ENCODE measurements at regions not wholly inside any gene's neighbourhood (a gene's known extent, or its start where the extent isn't known, plus 50 kb on each side); places are given as distances from the start of the nearest gene placed in this dataset.

DNA sequence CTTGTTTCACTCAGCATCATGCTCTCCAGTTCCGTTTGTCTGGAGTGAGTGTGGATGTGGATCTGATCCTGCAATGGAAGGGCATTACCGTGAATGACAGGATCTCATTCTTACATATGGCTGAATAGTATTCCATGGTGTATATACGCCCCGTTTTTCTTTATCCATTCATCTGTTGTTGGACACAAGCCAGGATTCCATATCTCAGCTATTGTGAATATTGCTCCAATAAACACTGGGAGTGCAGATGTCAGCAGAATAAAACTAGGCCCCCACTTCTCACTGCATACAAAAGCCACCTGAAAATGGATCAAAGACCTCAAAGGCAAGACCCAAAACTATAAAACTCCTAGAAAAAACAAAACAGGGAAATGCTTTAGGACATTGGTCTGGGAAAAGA, 120.3 kb upstream of the TMPRSS2 start:
- no CpG with 5 or more reads among the region's 4 CpGs for WGBS, 2 donors (ENCODE audit: extremely low coverage in 2 of 2, insufficient read length in 2 of 2, insufficient replicate concordance in 1 of 2)
- Histone ChIP-seq H3K27ac (replicated peaks; ENCODE audit: low read length) (no peak overlapping the region), H2BK15ac (ENCODE audit: low read length) (no peak overlapping the region), H3K14ac (ENCODE audit: low read length) (no peak overlapping the region), H3K27me3 (ENCODE audit: control insufficient read depth in 3 of 3, insufficient read depth in 3 of 3, low read depth in 1 of 3, low read length in 3 of 3) (no peaks in the 10 kb centered on the region), H3K23ac (ENCODE audit: low read depth, low read length, poor library complexity) (no peak overlapping the region), H2BK12ac (ENCODE audit: low read length) (no peak overlapping the region), H3K9ac (ENCODE audit: low read depth, low read length, poor library complexity) (no peak overlapping the region), H3K36me3 (replicated peaks in 1 of 2; ENCODE audit: control insufficient read depth in 2 of 2, insufficient read depth in 2 of 2, low read length in 2 of 2) (no peaks in the 10 kb centered on the region), H4K91ac (ENCODE audit: low read depth, low read length, poor library complexity) (no peak overlapping the region), H3K4me2 (ENCODE audit: insufficient read depth, low read length, poor library complexity, severe bottlenecking) (no peak overlapping the region), H3K79me1 (ENCODE audit: low read depth, low read length) (no peaks in the 10 kb centered on the region), H3K4me1 (ENCODE audit: control insufficient read depth in 2 of 2, insufficient read depth in 1 of 2, low read depth in 1 of 2, low read length in 2 of 2) (no peaks in the 10 kb centered on the region), H3K4ac (ENCODE audit: low read length) (no peak overlapping the region), H2AFZ (ENCODE audit: low read length) (no peak overlapping the region), H3K18ac (ENCODE audit: low read length) (no peak overlapping the region), H2BK5ac (ENCODE audit: low read length) (no peak overlapping the region), H2BK120ac (ENCODE audit: low read depth, low read length) (no peak overlapping the region), H2AK5ac (ENCODE audit: low read depth, low read length) (no peak overlapping the region), H3K9me3 (replicated peaks in 1 of 2; ENCODE audit: control insufficient read depth in 2 of 2, insufficient read depth in 1 of 2, low read depth in 1 of 2, low read length in 2 of 2) (no peaks in the 10 kb centered on the region), H4K8ac (ENCODE audit: low read depth, low read length) (no peak overlapping the region), H3K4me3 (ENCODE audit: low read length in 2 of 2) (no peak overlapping the region)
- DNase-seq (ENCODE audit: low spot score), result no peak

DNA sequence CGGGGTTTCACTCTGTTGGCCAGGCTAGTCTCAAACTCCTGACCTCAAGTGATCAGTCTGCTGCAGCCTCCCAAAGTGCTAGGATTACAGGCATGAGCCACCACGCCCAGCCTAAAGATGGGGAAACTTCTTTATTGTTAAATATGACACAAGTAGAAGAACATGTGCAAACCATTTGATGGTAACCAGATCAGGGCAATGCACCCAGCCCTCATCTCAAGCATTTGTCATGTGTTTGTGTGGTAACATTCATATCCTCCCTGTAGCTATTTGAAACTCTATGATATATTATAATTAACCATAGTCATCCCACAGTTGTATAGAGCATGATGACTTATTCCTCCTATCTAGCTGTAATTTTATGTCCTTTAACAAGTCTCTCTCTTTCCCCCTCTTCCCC, 119.5 kb upstream of the TMPRSS2 start:
- Histone ChIP-seq H2AK5ac (ENCODE audit: low read depth, low read length) (no peak overlapping the region), H3K9ac (ENCODE audit: low read depth, low read length, poor library complexity) (no peak overlapping the region), H4K91ac (ENCODE audit: low read depth, low read length, poor library complexity) (no peak overlapping the region), H4K8ac (ENCODE audit: low read depth, low read length) (no peak overlapping the region), H2BK12ac (ENCODE audit: low read length) (no peak overlapping the region), H3K4me2 (ENCODE audit: insufficient read depth, low read length, poor library complexity, severe bottlenecking) (no peak overlapping the region), H3K4ac (ENCODE audit: low read length) (no peak overlapping the region), H3K9me3 (replicated peaks in 1 of 2; ENCODE audit: control insufficient read depth in 2 of 2, insufficient read depth in 1 of 2, low read depth in 1 of 2, low read length in 2 of 2) (no peaks in the 10 kb centered on the region), H3K27me3 (ENCODE audit: control insufficient read depth in 3 of 3, insufficient read depth in 3 of 3, low read depth in 1 of 3, low read length in 3 of 3) (no peaks in the 10 kb centered on the region), H2BK120ac (ENCODE audit: low read depth, low read length) (no peak overlapping the region), H3K79me1 (ENCODE audit: low read depth, low read length) (no peaks in the 10 kb centered on the region), H3K14ac (ENCODE audit: low read length) (no peak overlapping the region), H3K4me1 (ENCODE audit: control insufficient read depth in 2 of 2, insufficient read depth in 1 of 2, low read depth in 1 of 2, low read length in 2 of 2) (no peaks in the 10 kb centered on the region), H3K36me3 (replicated peaks in 1 of 2; ENCODE audit: control insufficient read depth in 2 of 2, insufficient read depth in 2 of 2, low read length in 2 of 2) (no peaks in the 10 kb centered on the region), H3K4me3 (ENCODE audit: low read length in 2 of 2) (no peak overlapping the region), H2BK5ac (ENCODE audit: low read length) (no peak overlapping the region), H2AFZ (ENCODE audit: low read length) (no peak overlapping the region), H3K27ac (replicated peaks; ENCODE audit: low read length) (no peak overlapping the region), H2BK15ac (ENCODE audit: low read length) (no peak overlapping the region), H3K23ac (ENCODE audit: low read depth, low read length, poor library complexity) (no peak overlapping the region), H3K18ac (ENCODE audit: low read length) (no peak overlapping the region)
- no peak for DNase-seq (ENCODE audit: low spot score)
- no CpG with 5 or more reads among the region's 2 CpGs for WGBS, 2 donors (ENCODE audit: extremely low coverage in 2 of 2, insufficient read length in 2 of 2, insufficient replicate concordance in 1 of 2)

DNA sequence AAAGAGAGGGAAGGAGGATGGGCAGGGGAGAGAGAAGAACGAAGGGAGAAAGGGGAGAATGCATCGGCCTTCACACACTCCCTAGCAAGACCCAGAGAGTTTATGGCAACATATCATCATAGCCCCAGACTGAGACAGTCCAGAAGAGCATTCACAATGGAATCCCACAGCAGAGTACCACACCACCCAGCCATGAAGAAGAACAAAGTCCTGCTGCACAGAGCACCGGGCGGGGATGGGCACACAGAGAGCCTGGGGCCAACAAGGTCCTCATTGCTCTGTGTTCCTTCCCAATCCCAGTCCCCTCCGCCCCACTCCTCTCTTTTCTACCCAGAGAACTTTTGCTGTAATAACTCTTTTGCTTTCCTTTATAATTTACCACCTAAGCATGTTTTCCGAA, 118.1 kb upstream of the TMPRSS2 start:
- Histone ChIP-seq H3K9ac (ENCODE audit: low read depth, low read length, poor library complexity) (no peak overlapping the region), H2AFZ (ENCODE audit: low read length) (no peak overlapping the region), H2BK5ac (ENCODE audit: low read length) (peak overlapping the region; percentile 60), H3K79me1 (ENCODE audit: low read depth, low read length) (no peaks in the 10 kb centered on the region), H3K4me1 (ENCODE audit: control insufficient read depth in 2 of 2, insufficient read depth in 1 of 2, low read depth in 1 of 2, low read length in 2 of 2) (no peaks in the 10 kb centered on the region), H3K27ac (replicated peaks; ENCODE audit: low read length) (no peak overlapping the region), H3K4ac (ENCODE audit: low read length) (no peak overlapping the region), H3K27me3 (ENCODE audit: control insufficient read depth in 3 of 3, insufficient read depth in 3 of 3, low read depth in 1 of 3, low read length in 3 of 3) (no peaks in the 10 kb centered on the region), H3K4me3 (ENCODE audit: low read length in 2 of 2) (no peak overlapping the region), H3K23ac (ENCODE audit: low read depth, low read length, poor library complexity) (no peak overlapping the region), H3K14ac (ENCODE audit: low read length) (no peak overlapping the region), H2BK15ac (ENCODE audit: low read length) (no peak overlapping the region), H2AK5ac (ENCODE audit: low read depth, low read length) (no peak overlapping the region), H2BK120ac (ENCODE audit: low read depth, low read length) (no peak overlapping the region), H3K18ac (ENCODE audit: low read length) (no peak overlapping the region), H3K36me3 (replicated peaks in 1 of 2; ENCODE audit: control insufficient read depth in 2 of 2, insufficient read depth in 2 of 2, low read length in 2 of 2) (no peaks in the 10 kb centered on the region), H4K8ac (ENCODE audit: low read depth, low read length) (no peak overlapping the region), H4K91ac (ENCODE audit: low read depth, low read length, poor library complexity) (no peak overlapping the region), H3K9me3 (replicated peaks in 1 of 2; ENCODE audit: control insufficient read depth in 2 of 2, insufficient read depth in 1 of 2, low read depth in 1 of 2, low read length in 2 of 2) (no peaks in the 10 kb centered on the region), H2BK12ac (ENCODE audit: low read length) (no peak overlapping the region), H3K4me2 (ENCODE audit: insufficient read depth, low read length, poor library complexity, severe bottlenecking) (no peak overlapping the region)
- no CpG with 5 or more reads among the region's 6 CpGs for WGBS, 2 donors (ENCODE audit: extremely low coverage in 2 of 2, insufficient read length in 2 of 2, insufficient replicate concordance in 1 of 2)
- no peak for DNase-seq (ENCODE audit: low spot score)

DNA sequence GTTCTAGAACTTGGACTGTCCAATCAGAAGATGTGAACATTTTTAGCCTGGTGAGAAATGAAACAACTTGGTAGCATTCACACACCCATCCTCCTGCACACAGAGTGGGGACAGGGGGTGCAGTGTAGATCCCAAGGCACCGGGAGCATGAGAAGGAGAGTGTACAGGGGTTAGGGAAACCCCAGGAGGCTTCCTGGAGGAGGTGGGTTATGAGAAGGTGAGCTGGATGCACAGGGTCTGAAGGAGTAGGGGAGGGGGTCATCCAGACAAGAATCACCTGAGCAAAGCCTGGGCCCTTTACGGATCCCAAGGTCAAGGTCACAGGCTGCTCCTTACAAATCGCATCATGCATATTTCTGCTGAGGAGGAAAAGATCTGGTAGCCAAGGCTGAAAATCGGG, 117.5 kb upstream of the TMPRSS2 start:
- no peak overlapping the region for H3K18ac ChIP-seq (ENCODE audit: low read length)
- no peak overlapping the region for H4K91ac ChIP-seq (ENCODE audit: low read depth, low read length, poor library complexity)
- H2BK120ac ChIP-seq (ENCODE audit: low read depth, low read length), result no peak overlapping the region
- no peaks in the 10 kb centered on the region for H3K9me3 ChIP-seq (replicated peaks in 1 of 2; ENCODE audit: control insufficient read depth in 2 of 2, insufficient read depth in 1 of 2, low read depth in 1 of 2, low read length in 2 of 2)
- H3K14ac ChIP-seq (ENCODE audit: low read length), result no peak overlapping the region
- no peak overlapping the region for H2AFZ ChIP-seq (ENCODE audit: low read length)
- WGBS, 2 donors (ENCODE audit: extremely low coverage in 2 of 2, insufficient read length in 2 of 2, insufficient replicate concordance in 1 of 2), result no CpG with 5 or more reads among the region's 4 CpGs
- H3K36me3 ChIP-seq (replicated peaks in 1 of 2; ENCODE audit: control insufficient read depth in 2 of 2, insufficient read depth in 2 of 2, low read length in 2 of 2), result no peaks in the 10 kb centered on the region
- H3K9ac ChIP-seq (ENCODE audit: low read depth, low read length, poor library complexity), result no peak overlapping the region
- H3K4me3 ChIP-seq (ENCODE audit: low read length in 2 of 2), result no peak overlapping the region
- no peak overlapping the region for H4K8ac ChIP-seq (ENCODE audit: low read depth, low read length)
- H3K4me1 ChIP-seq (ENCODE audit: control insufficient read depth in 2 of 2, insufficient read depth in 1 of 2, low read depth in 1 of 2, low read length in 2 of 2), result no peaks in the 10 kb centered on the region
- H2BK15ac ChIP-seq (ENCODE audit: low read length), result no peak overlapping the region
- H2BK5ac ChIP-seq (ENCODE audit: low read length), result no peak overlapping the region
- no peak overlapping the region for H3K4me2 ChIP-seq (ENCODE audit: insufficient read depth, low read length, poor library complexity, severe bottlenecking)
- H3K23ac ChIP-seq (ENCODE audit: low read depth, low read length, poor library complexity), result no peak overlapping the region
- no peak for DNase-seq (ENCODE audit: low spot score)
- H2AK5ac ChIP-seq (ENCODE audit: low read depth, low read length), result no peak overlapping the region
- no peak overlapping the region for H3K4ac ChIP-seq (ENCODE audit: low read length)
- H3K27ac ChIP-seq (replicated peaks; ENCODE audit: low read length), result no peak overlapping the region
- no peaks in the 10 kb centered on the region for H3K27me3 ChIP-seq (ENCODE audit: control insufficient read depth in 3 of 3, insufficient read depth in 3 of 3, low read depth in 1 of 3, low read length in 3 of 3)
- no peaks in the 10 kb centered on the region for H3K79me1 ChIP-seq (ENCODE audit: low read depth, low read length)
- no peak overlapping the region for H2BK12ac ChIP-seq (ENCODE audit: low read length)

All from neuronal stem cell (in vitro differentiated cells).